ENCODE measurements at regions not wholly inside any gene's neighbourhood (a gene's known extent, or its start where the extent isn't known, plus 50 kb on each side); places are given as distances from the start of the nearest gene placed in this dataset.

DNA sequence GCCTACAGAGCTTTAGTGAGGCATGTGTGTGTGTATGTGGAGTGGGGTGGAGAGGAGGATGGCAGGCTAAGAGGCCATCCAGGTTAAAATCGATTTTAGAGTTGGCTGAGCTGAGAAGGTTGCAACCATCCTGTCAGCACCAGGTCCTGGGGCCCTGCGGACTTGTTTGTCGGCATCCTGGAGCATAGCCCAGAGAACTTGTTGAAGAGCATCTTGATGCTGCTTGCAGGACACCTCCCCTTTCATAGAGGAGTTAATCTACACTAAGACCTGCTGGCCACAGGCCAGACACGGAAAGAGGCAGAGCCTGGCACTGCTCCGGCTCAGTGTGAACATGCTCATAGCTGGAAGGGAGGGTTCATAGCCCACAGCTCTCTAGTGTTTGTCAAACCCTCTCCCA lies 72.1 kb upstream of the RGPD5 start:
- no peak for TF ChIP-seq CTCF (IDR thresholded peaks at IDR 0.05; ENCODE audit: low read length)
- TF ChIP-seq EZH2 (optimal IDR thresholded peaks at IDR 0.05; ENCODE audit: low read depth, low read length): no peak
- no peak for TF ChIP-seq EZH2phosphoT487 (IDR thresholded peaks at IDR 0.05; ENCODE audit: low read length)
